Left lobe of liver (tissue), 2 donors: ENCODE measurements at regions not wholly inside any gene's neighbourhood (a gene's known extent, or its start where the extent isn't known, plus 50 kb on each side); places are given as distances from the start of the nearest gene placed in this dataset.

Source experiments
- ATAC-seq: fragments of 200-7000 bp; cut with Tn5 transposase; one replicate; pipeline ENCODE4 v1.9.1; 2020; ENCODE audit warnings: mild to moderate bottlenecking, moderate library complexity
- DNase-seq: peaks from one replicate; pipeline ENCODE4 v3.0.0-alpha.2; 2020; ENCODE audit warnings: low spot score
- donor health status: DM: no; HTN: no; CAD: no; lungs with moderate emphysema.
- donor health status: DM: no; HTN: yes; CAD: no.

DNA sequence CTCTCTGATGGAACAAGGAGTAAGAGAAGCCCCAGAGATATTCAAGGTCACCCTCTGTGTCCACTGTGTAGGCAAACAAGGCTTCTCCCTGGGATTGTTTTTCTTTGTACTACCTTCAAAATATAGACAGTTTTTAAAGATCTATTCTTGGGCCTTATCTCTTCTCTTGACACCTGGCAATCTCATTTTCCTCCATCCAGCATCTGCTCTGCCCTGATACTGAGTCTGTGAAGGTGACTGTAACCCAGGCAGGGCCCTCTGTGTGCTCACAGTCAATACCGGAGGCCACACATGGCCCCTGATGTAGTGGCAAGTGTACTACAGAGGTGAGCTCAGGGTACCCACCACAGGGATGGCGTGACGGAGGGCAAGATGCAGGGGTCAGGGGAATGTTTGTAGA is 221.1 kb downstream of the SNX10 start:
- ATAC-seq, result no peak

DNA sequence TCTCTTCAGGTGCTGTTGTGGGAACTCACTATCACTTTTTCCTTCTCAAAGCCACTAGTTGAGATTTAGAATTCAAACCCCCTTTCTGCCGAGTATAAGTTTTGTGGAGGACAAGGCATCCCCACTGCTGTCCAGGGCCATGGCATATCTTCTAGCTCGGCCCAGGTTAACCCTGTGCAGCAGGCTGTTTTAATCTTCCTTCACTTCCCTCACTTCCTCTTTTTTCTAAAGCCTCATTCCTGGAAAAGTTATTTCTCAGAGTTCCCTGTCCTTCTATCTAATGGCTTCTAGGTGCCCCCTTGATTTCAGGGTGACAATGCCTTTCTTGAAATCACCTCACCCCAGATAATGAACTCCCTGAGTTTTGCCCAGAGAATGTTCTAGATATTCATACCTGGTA is 222.3 kb downstream of the SNX10 start:
- DNase-seq, result no peak
- no peak for ATAC-seq

More for the DNA sequence above, 221.1 kb downstream of the SNX10 start:
- DNase-seq, result no peak

- DNase-seq (no peak), ATAC-seq (no peak)
Observed at GRCh38 chr7:26514633-26515032, 223.0 kb downstream of the SNX10 start.

- peak; percentile 54 for DNase-seq
- ATAC-seq, result peak; percentile 87
Observed at GRCh38 chr7:26515314-26515842, 223.7 kb downstream of the SNX10 start.

DNA sequence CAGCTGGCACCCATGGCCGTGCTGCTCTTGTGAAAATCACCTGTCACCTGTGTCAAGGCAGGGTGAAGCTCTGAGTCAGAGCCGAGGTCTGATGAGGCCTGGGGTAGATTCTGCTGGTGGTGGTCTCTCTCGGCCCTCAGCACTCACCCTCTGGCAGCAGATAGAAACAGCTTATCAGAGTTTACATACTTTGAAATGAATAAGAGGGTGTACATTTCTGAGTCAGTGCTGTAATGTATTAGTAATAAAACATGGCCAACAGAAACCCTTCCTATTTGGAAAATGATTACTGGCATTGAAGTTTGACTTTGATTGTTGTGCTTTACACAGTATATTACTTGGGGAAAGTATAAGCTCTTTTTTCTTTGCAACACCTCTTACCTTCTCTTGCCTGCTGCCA is 228.8 kb downstream of the SNX10 start:
- no peak for DNase-seq
- no peak for ATAC-seq

GRCh38 chr7:26522633-26523032 is 231.0 kb downstream of the SNX10 start:
- ATAC-seq (no peak), DNase-seq (no peak)

DNA sequence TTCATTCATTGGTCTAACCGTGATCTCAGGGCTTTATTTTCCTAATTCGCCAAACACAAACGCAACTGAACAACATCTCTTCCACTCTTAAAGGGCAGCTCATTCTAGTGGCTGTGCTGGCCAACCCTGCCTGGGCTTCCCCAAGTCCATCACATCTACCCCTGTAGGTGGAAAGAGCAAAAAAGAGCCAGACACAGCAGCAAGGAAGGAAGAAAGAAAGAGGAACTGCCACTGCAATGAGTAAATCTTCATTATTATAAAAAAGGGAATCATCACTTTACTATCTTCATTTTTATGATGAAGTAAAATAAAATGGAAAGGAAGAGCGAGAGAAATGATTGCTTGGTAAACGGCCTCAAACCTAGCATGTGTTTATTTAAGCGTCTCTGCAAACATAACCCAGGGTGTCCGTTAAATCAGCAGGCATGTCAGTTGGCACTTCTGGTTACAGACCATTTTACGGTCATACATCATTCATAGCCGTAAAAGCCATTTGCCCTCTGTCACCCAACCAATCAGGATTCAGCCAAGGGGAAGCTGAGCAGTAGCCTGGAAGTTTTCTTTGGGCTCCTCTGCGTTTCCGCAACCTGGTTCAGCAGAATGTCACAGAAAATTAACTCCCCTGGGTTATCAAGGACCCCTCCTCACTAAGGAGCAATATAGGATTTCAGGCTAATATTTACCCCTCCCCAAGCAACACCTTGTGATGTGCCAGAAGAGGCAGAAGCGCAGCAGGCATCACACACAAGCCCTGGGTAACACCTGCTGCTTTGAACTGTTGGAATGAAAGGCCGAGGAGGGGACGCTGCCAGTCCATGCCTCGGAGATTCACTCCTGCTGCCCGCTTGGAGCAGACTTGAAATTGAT is 234.0 kb downstream of the SNX10 start:
- no peak for ATAC-seq
- DNase-seq, result no peak

DNA sequence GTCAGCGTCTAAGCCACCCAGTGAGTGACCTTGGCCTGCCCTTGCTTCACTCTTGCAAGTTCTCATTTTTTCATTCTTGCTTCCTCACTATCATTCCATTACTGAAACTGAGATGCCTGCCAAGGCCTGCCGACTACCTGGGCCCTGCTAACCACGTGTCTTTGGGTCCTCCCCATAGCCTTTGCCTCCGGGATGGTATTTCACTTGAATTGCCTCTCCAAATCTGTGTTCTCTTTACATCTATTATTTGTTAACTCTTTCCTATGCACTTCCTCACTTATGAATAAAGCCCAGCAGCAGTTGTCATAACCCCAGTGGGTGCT is 234.6 kb downstream of the SNX10 start:
- ATAC-seq, result no peak
- no peak for DNase-seq

DNA sequence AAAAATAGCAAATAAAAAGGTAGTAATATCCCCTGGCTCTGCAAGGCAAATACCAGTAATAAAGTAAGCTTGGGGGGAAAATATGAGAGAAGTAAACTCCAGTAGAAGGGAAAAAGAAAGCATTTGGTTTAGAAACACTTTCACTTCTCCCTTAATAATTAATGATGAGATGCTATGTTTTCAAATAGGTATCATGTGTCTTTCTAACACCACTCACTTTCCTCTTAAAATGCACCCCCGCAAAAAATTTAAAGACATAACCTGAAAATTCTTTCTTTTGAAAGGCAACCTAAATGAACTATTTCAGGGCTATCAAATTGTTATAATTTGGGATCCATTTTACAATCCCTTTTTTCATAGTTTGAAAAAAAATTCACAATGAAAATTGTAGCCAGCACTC is 240.3 kb downstream of the SNX10 start:
- ATAC-seq (no peak), DNase-seq (no peak)

- DNase-seq (no peak), ATAC-seq (no peak)
Observed at GRCh38 chr7:26532471-26532870, 240.8 kb downstream of the SNX10 start.

DNA sequence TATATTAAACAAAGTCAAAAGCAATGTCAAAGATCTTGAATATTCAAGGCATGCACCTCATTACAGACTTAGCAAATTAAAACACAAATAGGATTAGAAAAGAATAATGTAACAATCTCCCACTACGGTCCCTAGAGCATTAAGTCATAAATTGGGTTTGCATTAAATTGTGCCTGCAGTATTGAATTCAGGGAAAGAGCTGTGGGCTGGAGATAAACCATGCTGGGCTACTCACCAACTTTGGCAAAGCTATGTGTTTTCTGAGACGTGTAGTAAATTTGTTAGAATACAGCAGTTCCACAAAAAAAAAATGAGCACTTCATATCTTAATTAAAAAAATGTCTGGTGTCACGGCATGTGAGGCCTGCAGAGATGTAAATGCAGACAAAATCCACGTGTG is 241.6 kb downstream of the SNX10 start:
- DNase-seq, result no peak
- no peak for ATAC-seq

- DNase-seq (no peak), ATAC-seq (no peak)
Observed at GRCh38 chr7:26534649-26535482, 243.2 kb downstream of the SNX10 start.

- DNase-seq (no peak), ATAC-seq (no peak)
Observed at GRCh38 chr7:26535483-26536007, 243.9 kb downstream of the SNX10 start.

- ATAC-seq (no peak), DNase-seq (no peak)
Observed at GRCh38 chr7:26538216-26538615, 246.6 kb downstream of the SNX10 start.

- no peak for DNase-seq
- ATAC-seq, result no peak
Observed at GRCh38 chr7:26538689-26539088, 247.0 kb downstream of the SNX10 start.

DNA sequence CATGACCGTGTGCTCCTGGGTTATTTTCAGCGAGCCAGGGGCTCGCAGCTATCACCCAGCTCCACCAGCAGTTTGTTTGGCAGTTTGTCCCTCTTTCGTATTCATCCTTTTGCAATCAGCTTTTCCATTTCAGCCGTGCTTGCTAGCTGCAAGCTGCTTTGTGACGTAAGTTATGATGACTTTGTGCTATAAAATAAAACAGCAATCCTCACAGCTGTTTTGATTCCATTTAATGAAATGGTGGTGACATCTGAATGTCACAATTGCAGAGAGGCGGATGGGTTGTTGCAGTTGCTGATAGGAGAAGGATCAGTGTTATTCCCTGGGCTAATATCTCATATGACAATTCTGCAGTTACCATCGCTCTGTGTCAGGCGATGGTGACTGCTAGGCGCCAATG is 251.7 kb downstream of the SNX10 start:
- DNase-seq (no peak), ATAC-seq (no peak)

GRCh38 chr7:26543951-26544350 is 252.3 kb downstream of the SNX10 start:
- ATAC-seq, result no peak

DNA sequence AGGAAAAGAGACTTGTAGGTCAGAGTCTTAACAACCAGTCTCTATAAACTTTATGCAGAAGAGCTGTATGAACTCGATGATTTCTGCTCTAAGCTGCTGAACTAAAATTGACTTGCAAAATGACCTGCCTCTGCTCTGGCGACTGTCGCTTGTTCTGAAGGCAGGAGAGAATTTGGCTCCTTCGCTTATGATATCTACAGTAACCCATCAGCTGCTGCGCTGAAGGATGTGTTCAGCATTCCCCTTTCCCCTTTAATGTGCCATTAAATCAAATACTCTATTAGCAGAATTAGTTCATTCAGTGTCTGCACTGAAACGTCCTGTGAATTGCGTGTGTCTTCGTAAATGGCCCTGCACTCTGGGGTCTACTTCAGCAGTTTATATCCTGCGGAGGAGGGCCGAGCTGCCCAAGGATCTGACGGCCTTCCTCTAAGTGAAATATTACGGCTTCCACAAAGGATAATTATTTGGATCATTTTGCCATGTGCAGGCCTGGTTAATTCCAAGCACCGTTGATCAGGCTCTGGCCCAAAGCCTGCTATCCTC is 254.9 kb downstream of the SNX10 start:
- DNase-seq (no peak), ATAC-seq (no peak)

More at GRCh38 chr7:26543951-26544350, 252.3 kb downstream of the SNX10 start:
- no peak for DNase-seq

GRCh38 chr7:26547156-26547555 is 255.5 kb downstream of the SNX10 start:
- ATAC-seq (no peak), DNase-seq (no peak)

- DNase-seq, result no peak
- no peak for ATAC-seq
Observed at GRCh38 chr7:26549281-26549944, 257.8 kb downstream of the SNX10 start.

DNA sequence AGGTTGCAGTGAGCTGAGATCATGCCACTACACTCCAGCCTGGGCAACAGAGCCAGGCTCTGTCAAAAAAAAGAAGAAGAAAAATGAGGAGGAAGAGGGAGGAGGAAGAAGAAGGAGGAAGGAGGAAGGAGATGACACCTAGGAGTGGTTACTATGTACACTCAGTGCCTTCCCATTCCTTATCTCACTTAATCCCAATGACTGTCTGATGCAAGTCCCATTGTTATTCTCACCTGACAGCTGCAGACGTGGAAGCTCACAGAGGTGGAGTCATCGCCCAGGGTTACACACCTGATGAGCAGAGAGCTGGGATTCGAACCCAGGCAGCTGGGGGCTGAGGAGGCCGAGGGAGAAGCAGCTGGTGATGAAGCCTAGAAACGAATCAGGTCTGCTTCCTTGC is 258.8 kb downstream of the SNX10 start:
- ATAC-seq, result no peak
- no peak for DNase-seq
